A673 (cell line): ENCODE measurements at regions not wholly inside any gene's neighbourhood (a gene's known extent, or its start where the extent isn't known, plus 50 kb on each side); places are given as distances from the start of the nearest gene placed in this dataset.

Experiments
- BruUV-seq: library from RNA; stranded (reverse); fragments of 400-500 nt; replicated peaks from 2 replicates; lab custom pipeline; 2021; lab: Mats Ljungman, UMichigan
- CTCF ChIA-PET: fragments of 300-600 bp; sonication (Branson Sonifier 250); formaldehyde crosslinking; loops from one replicate; lab custom pipeline; 2022; ENCODE audit warnings: antibody characterized with exemption; lab: Charles Lee
- POLR2A ChIA-PET: fragments of 300-600 bp; sonication (Branson Sonifier 250); formaldehyde crosslinking; loops from one replicate; lab custom pipeline; 2022; ENCODE audit warnings: antibody characterized with exemption; ENCODE audit not compliant: low non-redundant PET; lab: Charles Lee
- DNase-seq: peaks from one replicate; pipeline ENCODE4 v3.0.0-alpha.2; 2015; ENCODE audit warnings: low spot score
- H3K27ac ChIP-seq: fragments of 200-600 bp; sonication (generic); 2 replicates; pipeline ENCODE4 v1.5.1; 2016; ENCODE audit warnings: mixed run types, low read depth, mild to moderate bottlenecking, mixed read lengths, antibody characterized with exemption, low read length; ENCODE audit not compliant: poor library complexity, severe bottlenecking
- H3K27me3 ChIP-seq: fragments of 200-600 bp; sonication (generic); replicated peaks from 2 replicates; pipeline ENCODE4 v1.6.1; 2017; ENCODE audit warnings: mixed run types, low read depth, mild to moderate bottlenecking, mixed read lengths, antibody characterized with exemption, low read length; ENCODE audit not compliant: insufficient read depth, poor library complexity
- H3K36me3 ChIP-seq: fragments of 200-600 bp; sonication (generic); 2 replicates; pipeline ENCODE4 v1.6.1; 2016; ENCODE audit warnings: mixed run types, mild to moderate bottlenecking, mixed read lengths, antibody characterized with exemption, low read length; ENCODE audit not compliant: insufficient read depth, poor library complexity, severe bottlenecking
- H3K4me1 ChIP-seq: fragments of 200-600 bp; sonication (generic); 2 replicates; pipeline ENCODE4 v1.6.1; 2017; ENCODE audit warnings: mixed run types, mild to moderate bottlenecking, mixed read lengths, antibody characterized with exemption, low read length; ENCODE audit not compliant: insufficient read depth, poor library complexity, severe bottlenecking
- H3K4me3 ChIP-seq: fragments of 200-600 bp; sonication (generic); 2 replicates; pipeline ENCODE4 v1.5.1; 2016; ENCODE audit warnings: low read depth, mixed run types, mild to moderate bottlenecking, mixed read lengths, low read length; ENCODE audit not compliant: poor library complexity, severe bottlenecking
- H3K9me3 ChIP-seq: fragments of 200-600 bp; sonication (generic); 2 replicates; pipeline ENCODE4 v1.6.1; 2016; ENCODE audit warnings: mixed run types, low read depth, mild to moderate bottlenecking, mixed read lengths, antibody characterized with exemption, low read length; ENCODE audit not compliant: poor library complexity, severe bottlenecking
- CTCF ChIP-seq: fragments of 300-800, 200-600 bp; sonication (generic); conservative IDR thresholded peaks from 2 replicates; pipeline ENCODE4 v1.5.1; 2017; ENCODE audit warnings: low read depth, mild to moderate bottlenecking, antibody characterized with exemption, low read length, moderate library complexity, mixed read lengths
- EZH2 ChIP-seq: fragments of 200-600 bp; sonication (generic); IDR thresholded peaks from 2 replicates; pipeline ENCODE4 v1.6.1; 2017; ENCODE audit warnings: borderline replicate concordance, low read depth, mild to moderate bottlenecking, mixed read lengths, antibody characterized with exemption, low read length; ENCODE audit not compliant: poor library complexity, severe bottlenecking
- intact Hi-C: fragments of 100-400 bp; cut with micrococcal nuclease; formaldehyde crosslinking; loops from one replicate; pipeline ENCODE4 v1.10.0; 2022; ENCODE audit not compliant: unreplicated experiment

DNA sequence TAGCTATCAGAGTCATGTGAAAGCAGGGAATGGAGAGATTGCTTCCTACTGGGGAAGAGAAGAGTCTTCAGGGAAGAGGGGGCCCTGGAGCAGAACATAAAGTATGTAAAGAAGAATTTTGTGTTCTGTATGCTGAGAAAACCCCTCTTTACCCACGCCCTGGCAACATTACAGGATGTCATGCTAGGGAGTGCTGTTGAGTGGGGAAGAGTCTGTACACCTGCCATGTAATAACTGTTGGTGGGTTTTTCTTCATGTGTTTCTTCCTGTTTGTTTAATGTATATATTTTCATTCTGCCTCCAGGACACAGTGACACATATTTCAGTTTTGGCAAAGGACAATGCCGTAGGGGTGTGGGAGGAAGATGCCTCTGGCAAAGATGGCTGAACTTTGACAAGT is 122.8 kb upstream of the LPP start:
- Histone ChIP-seq H3K27ac (no peak overlapping the region), H3K36me3 (no peaks in the 10 kb centered on the region), H3K4me1 (no peaks in the 10 kb centered on the region), H3K27me3 (no peaks in the 10 kb centered on the region), H3K9me3 (no peaks in the 10 kb centered on the region), H3K4me3 (no peak overlapping the region)
- intact Hi-C loops = loop anchor here (10.0 kb wide), 1 partner anchor 924 kb away; no protein-coding TSS in a partner anchor
- DNase-seq = no peak
- ChIA-PET CTCF (no interaction called here), POLR2A (no interaction called here)
- BruUV-seq = no TSS peak
- no peak for TF ChIP-seq EZH2
- no peak for TF ChIP-seq CTCF

GRCh38 chr3:188034989-188035388 is 119.0 kb upstream of the LPP start:
- Histone ChIP-seq H3K4me1 (no peaks in the 10 kb centered on the region), H3K27ac (no peak overlapping the region), H3K27me3 (no peaks in the 10 kb centered on the region), H3K4me3 (no peak overlapping the region), H3K9me3 (no peaks in the 10 kb centered on the region), H3K36me3 (no peaks in the 10 kb centered on the region)
- no peak for DNase-seq
- ChIA-PET POLR2A (no interaction called here), CTCF (no interaction called here)
- BruUV-seq = no TSS peak
- TF ChIP-seq CTCF (no peak), EZH2 (no peak)
- intact Hi-C loops = loop anchor here (10.0 kb wide), 1 partner anchor 920 kb away; no protein-coding TSS in a partner anchor

- BruUV-seq = no TSS peak
- POLR2A ChIA-PET = no interaction called here
- DNase-seq = no peak
- Histone ChIP-seq H3K4me3 (no peak overlapping the region), H3K27me3 (no peaks in the 10 kb centered on the region), H3K9me3 (no peaks in the 10 kb centered on the region), H3K4me1 (no peaks in the 10 kb centered on the region), H3K36me3 (no peaks in the 10 kb centered on the region), H3K27ac (no peak overlapping the region)
- CTCF ChIA-PET = no interaction called here
- intact Hi-C loops = loop anchor here (10.0 kb wide), 1 partner anchor 918 kb away; no protein-coding TSS in a partner anchor
- TF ChIP-seq EZH2 (no peak), CTCF (no peak)
Measured at GRCh38 chr3:188036375-188037194, 117.4 kb upstream of the LPP start.
